ENCODE measurements at regions not wholly inside any gene's neighbourhood (a gene's known extent, or its start where the extent isn't known, plus 50 kb on each side); places are given as distances from the start of the nearest gene placed in this dataset.
"Not testable (repeated sequence)": the region's sequence is repeated elsewhere in the genome, so short reads cannot be mapped to it uniquely, and the experiment has no call there.

- 65 to 73% methylated on average over 1 of the region's 1 CpG for WGBS, 2 donors
- FAIRE-seq (no peak), DNase-seq (no peak), ATAC-seq (no peak)
- Histone ChIP-seq H3K4me1 (no peaks in the 10 kb centered on the region), H3K27me3 (no peaks in the 10 kb centered on the region), H3K4me3 (no peak overlapping the region), H3K9me3 (no peaks in the 10 kb centered on the region), H3K36me3 (no peaks in the 10 kb centered on the region), H3K27ac (no peak overlapping the region)
- TF ChIP-seq CTCF (IDR thresholded peaks at IDR 0.05), result no peak
- intact Hi-C loops (cut with DNase I), result no loop called here
Measured at GRCh38 chr1:199834711-199835110, 192.8 kb upstream of the NR5A2 start.

GRCh38 chr1:199836430-199836829 is 191.1 kb upstream of the NR5A2 start:
- no peak overlapping the region for H3K4me3 ChIP-seq
- H3K9me3 ChIP-seq, result no peaks in the 10 kb centered on the region
- DNase-seq (no peak), ATAC-seq (no peak), FAIRE-seq (no peak)
- WGBS, 2 donors, result 74 to 75% methylated on average over 2 of the region's 2 CpGs
- H3K27ac ChIP-seq, result no peak overlapping the region
- H3K36me3 ChIP-seq, result no peaks in the 10 kb centered on the region
- intact Hi-C loops (cut with DNase I), result no loop called here
- TF ChIP-seq CTCF (IDR thresholded peaks at IDR 0.05), result no peak
- no peaks in the 10 kb centered on the region for H3K4me1 ChIP-seq
- no peaks in the 10 kb centered on the region for H3K27me3 ChIP-seq

GRCh38 chr1:199837321-199837720 is 190.2 kb upstream of the NR5A2 start:
- WGBS, 2 donors, result 78 to 79% methylated on average over 1 of the region's 1 CpG
- Histone ChIP-seq H3K4me1 (no peaks in the 10 kb centered on the region), H3K9me3 (no peaks in the 10 kb centered on the region), H3K27me3 (no peaks in the 10 kb centered on the region), H3K27ac (no peak overlapping the region), H3K4me3 (no peak overlapping the region), H3K36me3 (no peaks in the 10 kb centered on the region)
- no peak for TF ChIP-seq CTCF (IDR thresholded peaks at IDR 0.05)
- ATAC-seq, result no peak
- intact Hi-C loops (cut with DNase I), result no loop called here
- DNase-seq, result no peak
- FAIRE-seq, result no peak

GRCh38 chr1:199839608-199840007 is 187.9 kb upstream of the NR5A2 start:
- H3K4me3 ChIP-seq; H3K27ac ChIP-seq; FAIRE-seq; intact Hi-C loops (cut with DNase I); H3K36me3 ChIP-seq; ATAC-seq; H3K9me3 ChIP-seq; H3K27me3 ChIP-seq; H3K4me1 ChIP-seq; DNase-seq: not testable (repeated sequence)
- WGBS, 2 donors, result 93 to 96% methylated on average over 8 of the region's 8 CpGs

- H3K4me3 ChIP-seq, result not testable (repeated sequence)
Measured at GRCh38 chr1:199843096-199843495, 184.4 kb upstream of the NR5A2 start.

GRCh38 chr1:199843861-199844260 is 183.6 kb upstream of the NR5A2 start:
- no peak for TF ChIP-seq CTCF (IDR thresholded peaks at IDR 0.05)
- FAIRE-seq, result no peak
- no peak overlapping the region for H3K27ac ChIP-seq
- H3K27me3 ChIP-seq, result no peaks in the 10 kb centered on the region
- intact Hi-C loops (cut with DNase I), result no loop called here
- no peak for ATAC-seq
- 33 to 48% methylated on average over 2 of the region's 2 CpGs for WGBS, 2 donors
- no peak for DNase-seq
- H3K4me3 ChIP-seq, result no peak overlapping the region
- H3K4me1 ChIP-seq, result no peaks in the 10 kb centered on the region
- no peaks in the 10 kb centered on the region for H3K36me3 ChIP-seq
- no peaks in the 10 kb centered on the region for H3K9me3 ChIP-seq

More at GRCh38 chr1:199843096-199843495, 184.4 kb upstream of the NR5A2 start:
- 97 to 98% methylated on average over 2 of the region's 2 CpGs for whole genome bisulfite sequencing, 2 donors
- FAIRE-seq; H3K36me3 ChIP-seq; H3K4me1 ChIP-seq; ATAC-seq; H3K9me3 ChIP-seq; DNase-seq; H3K27me3 ChIP-seq; intact Hi-C loops (cut with DNase I); H3K27ac ChIP-seq: not testable (repeated sequence)
